Thoracic aorta (tissue), 2 donors: ENCODE measurements at regions not wholly inside any gene's neighbourhood (a gene's known extent, or its start where the extent isn't known, plus 50 kb on each side); places are given as distances from the start of the nearest gene placed in this dataset.

Experiments used
- ATAC-seq: fragments of 150-250 bp; one replicate; pipeline ENCODE4 v1.8.0; 2017; ENCODE audit warnings: low read depth; ENCODE audit not compliant: insufficient number of reproducible peaks, low FRiP score
- DNase-seq: peaks from one replicate; pipeline ENCODE4 v3.0.0-alpha.2; 2020; ENCODE audit warnings: low spot score
- H3K27ac ChIP-seq, 2 donors: fragments of 200-600 bp; sonication (generic); 1 replicate in 1 of 2; 2 replicates in 1 of 2; pipeline ENCODE4 v1.5.1; 2016; ENCODE audit warnings: mild to moderate bottlenecking in 2 of 2, moderate library complexity in 2 of 2
- H3K27me3 ChIP-seq: fragments of 200-600 bp; sonication (generic); replicated peaks from 2 replicates; pipeline ENCODE4 v1.6.0; 2016; ENCODE audit warnings: mild to moderate bottlenecking; ENCODE audit not compliant: insufficient read depth
- H3K36me3 ChIP-seq: fragments of 200-600 bp; sonication (generic); one replicate; pipeline ENCODE4 v1.5.1; 2016
- H3K4me1 ChIP-seq, 2 donors: fragments of 200-600 bp; sonication (generic); 1 replicate in 1 of 2; 2 replicates in 1 of 2; pipeline versions ENCODE4 v1.5.1 to v1.6.0; 2016; ENCODE audit warnings: low read depth in 2 of 2, mild to moderate bottlenecking in 1 of 2; ENCODE audit not compliant: control insufficient read depth in 1 of 2
- H3K4me3 ChIP-seq: fragments of 200-600 bp; sonication (generic); 2 replicates; pipeline ENCODE4 v1.5.1; 2016; ENCODE audit warnings: mild to moderate bottlenecking
- H3K9me3 ChIP-seq: fragments of 200-600 bp; sonication (generic); 2 replicates; pipeline ENCODE4 v1.5.1; 2016
- CTCF ChIP-seq: fragments of 200-600 bp; sonication (generic); IDR thresholded peaks from one replicate; pipeline ENCODE4 v1.5.1; 2019; ENCODE audit warnings: antibody characterized with exemption

DNA sequence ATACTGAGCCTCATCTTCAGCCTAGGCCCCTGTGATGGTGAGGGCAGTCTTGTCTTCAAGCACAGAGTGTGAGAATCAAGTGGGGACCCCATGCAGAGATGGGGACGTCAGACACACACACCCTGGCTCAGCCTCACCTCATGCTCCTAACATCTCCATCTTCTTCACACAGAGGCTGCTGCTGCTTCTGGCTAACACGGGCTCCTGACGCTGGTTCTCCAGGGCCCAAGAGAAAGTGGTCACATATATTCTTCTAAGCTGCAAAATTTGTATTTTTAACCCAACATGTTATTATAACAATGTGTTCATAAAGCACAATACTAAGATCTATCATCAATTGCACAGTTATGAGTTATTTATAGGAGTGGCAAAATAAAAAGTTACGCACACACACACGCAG is 101.2 kb downstream of the VPREB1 start:
- Histone ChIP-seq H3K4me1 (no peaks in the 10 kb centered on the region), H3K36me3 (no peaks in the 10 kb centered on the region), H3K9me3 (no peaks in the 10 kb centered on the region), H3K27ac (no peak overlapping the region), H3K27me3 (no peaks in the 10 kb centered on the region), H3K4me3 (no peak overlapping the region)
- TF ChIP-seq CTCF: no peak
- DNase-seq (no peak), ATAC-seq (no peak)

DNA sequence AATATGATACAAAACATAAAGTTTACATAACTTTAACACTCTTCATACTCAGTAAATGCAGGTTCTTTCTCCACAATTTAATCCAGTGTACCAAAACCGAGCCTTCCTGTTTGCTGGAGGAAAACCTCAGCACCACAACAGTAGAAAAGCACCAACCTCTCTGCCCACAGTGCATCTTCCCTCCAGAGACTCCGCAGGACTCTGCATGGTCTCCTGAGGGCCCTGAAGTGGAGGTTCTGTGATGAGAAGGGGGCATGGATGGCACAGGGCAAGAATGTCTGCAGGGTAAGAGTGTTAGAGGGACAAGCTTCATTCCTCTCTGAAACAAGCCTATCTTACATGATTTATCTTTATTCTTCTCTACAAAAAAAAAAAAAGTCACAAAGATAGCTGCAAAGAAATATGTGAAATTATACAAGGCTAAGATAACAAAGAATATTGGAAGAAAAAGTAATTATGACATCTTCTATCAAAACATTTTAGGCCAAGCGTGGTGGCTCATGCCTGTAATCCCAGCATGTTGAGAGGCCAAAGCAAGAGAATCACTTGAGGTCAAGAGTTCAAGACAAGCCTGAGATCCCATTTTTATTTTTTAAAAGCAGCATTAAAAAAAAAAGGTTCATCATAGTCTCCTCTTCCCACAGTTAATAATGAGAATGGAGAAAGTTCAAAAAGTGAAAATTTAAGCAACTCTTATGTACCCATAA is 102.0 kb downstream of the VPREB1 start:
- no peaks in the 10 kb centered on the region for H3K4me1 ChIP-seq
- DNase-seq (no peak), ATAC-seq (no peak)
- no peaks in the 10 kb centered on the region for H3K27me3 ChIP-seq
- H3K27ac ChIP-seq: no peak overlapping the region
- no peaks in the 10 kb centered on the region for H3K9me3 ChIP-seq
- TF ChIP-seq CTCF: no peak
- H3K36me3 ChIP-seq: no peaks in the 10 kb centered on the region
- no peak overlapping the region for H3K4me3 ChIP-seq

DNA sequence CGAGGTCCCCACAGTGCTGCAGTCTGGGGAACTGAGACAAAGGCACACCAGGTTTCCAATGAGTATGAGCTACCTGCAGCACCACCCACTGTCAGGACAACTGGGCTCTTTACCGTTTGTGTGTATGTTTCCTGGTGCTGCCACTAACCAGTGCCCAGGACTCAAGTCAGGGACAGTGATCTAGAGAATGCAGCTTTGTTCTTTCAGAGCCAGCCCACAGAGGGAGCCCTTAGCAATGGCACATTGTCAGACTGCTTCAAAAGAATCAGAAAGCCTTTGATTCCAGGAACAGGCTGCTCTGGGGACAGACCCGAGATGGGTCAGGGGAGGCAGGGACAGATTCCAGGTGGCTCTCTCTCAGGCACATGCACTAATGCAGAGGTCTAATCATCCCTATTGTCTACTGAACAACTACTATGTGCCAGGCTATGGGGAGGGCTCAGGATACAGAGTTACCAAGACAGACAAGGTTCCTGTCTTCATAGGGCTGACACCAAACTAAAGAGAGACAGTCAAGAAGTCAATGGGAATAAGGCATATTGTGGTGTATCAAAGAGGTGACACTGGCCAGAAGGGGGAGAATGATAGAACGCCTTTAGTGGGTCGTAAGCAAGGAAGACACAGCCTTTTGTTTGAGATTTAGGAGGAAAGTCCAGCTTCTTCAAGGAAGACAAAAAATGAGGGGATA is 103.7 kb downstream of the VPREB1 start:
- no peak for DNase-seq
- Histone ChIP-seq H3K9me3 (no peaks in the 10 kb centered on the region), H3K36me3 (no peaks in the 10 kb centered on the region), H3K4me3 (no peak overlapping the region), H3K27ac (no peak overlapping the region), H3K27me3 (no peaks in the 10 kb centered on the region), H3K4me1 (no peaks in the 10 kb centered on the region)
- TF ChIP-seq CTCF: no peak
- ATAC-seq: no peak

GRCh38 chr22:22348815-22349454 is 104.3 kb downstream of the VPREB1 start:
- Histone ChIP-seq H3K27me3 (no peaks in the 10 kb centered on the region), H3K36me3 (no peaks in the 10 kb centered on the region), H3K27ac (no peak overlapping the region), H3K4me3 (no peak overlapping the region), H3K9me3 (no peaks in the 10 kb centered on the region), H3K4me1 (no peaks in the 10 kb centered on the region)
- TF ChIP-seq CTCF: no peak
- no peak for DNase-seq
- ATAC-seq: no peak

DNA sequence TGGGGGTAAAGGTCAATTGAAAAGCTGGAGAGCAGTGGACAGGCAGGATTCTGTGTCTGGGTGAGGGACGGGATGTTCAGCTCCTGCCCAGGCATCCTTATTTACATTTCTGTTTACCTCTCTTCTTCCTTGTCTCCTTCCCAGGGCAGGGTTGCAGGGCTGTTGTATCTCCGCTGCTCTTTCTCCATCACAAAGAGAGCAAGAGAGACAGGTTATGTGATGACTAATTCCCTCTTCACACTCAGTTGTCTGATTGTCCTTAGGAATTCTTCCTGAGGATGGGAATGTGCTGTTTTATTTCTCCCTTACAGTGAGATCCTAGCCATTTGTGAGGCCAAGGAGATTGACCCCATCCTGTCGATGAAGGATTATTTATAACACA is 104.9 kb downstream of the VPREB1 start:
- Histone ChIP-seq H3K36me3 (no peaks in the 10 kb centered on the region), H3K9me3 (no peaks in the 10 kb centered on the region), H3K4me3 (no peak overlapping the region), H3K27me3 (no peaks in the 10 kb centered on the region), H3K4me1 (no peaks in the 10 kb centered on the region), H3K27ac (no peak overlapping the region)
- ATAC-seq (no peak), DNase-seq (no peak)
- no peak for TF ChIP-seq CTCF
